Loucy (cell line): ENCODE measurements at regions not wholly inside any gene's neighbourhood (a gene's known extent, or its start where the extent isn't known, plus 50 kb on each side); places are given as distances from the start of the nearest gene placed in this dataset.

ENCODE experiments used
- H2AFZ ChIP-seq: fragments of 200-600 bp; sonication (generic); 2 replicates; pipeline ENCODE4 v1.6.0; 2016; ENCODE audit warnings: antibody characterized with exemption, mild to moderate bottlenecking, low read length, moderate library complexity
- H3F3A ChIP-seq: fragments of 200-600 bp; 2 replicates; pipeline ENCODE4 v1.6.0; 2016; ENCODE audit warnings: antibody characterized with exemption, low read depth, mild to moderate bottlenecking
- H3K27me3 ChIP-seq: fragments of 200-600 bp; sonication (generic); 2 replicates; pipeline ENCODE4 v1.6.1; 2014; ENCODE audit warnings: low read length, mild to moderate bottlenecking; ENCODE audit not compliant: insufficient read depth, poor library complexity, severe bottlenecking
- H3K36me3 ChIP-seq: fragments of 200-600 bp; sonication (generic); 2 replicates; pipeline ENCODE4 v1.6.1; 2016; ENCODE audit warnings: low read length; ENCODE audit not compliant: insufficient read depth
- H3K4me1 ChIP-seq: fragments of 200-600 bp; sonication (generic); 2 replicates; pipeline ENCODE4 v1.5.1; 2014; ENCODE audit warnings: low read length, mild to moderate bottlenecking; ENCODE audit not compliant: insufficient read depth, poor library complexity, severe bottlenecking
- H3K4me2 ChIP-seq: fragments of 200-600 bp; sonication (generic); 2 replicates; pipeline ENCODE4 v1.6.0; 2014; ENCODE audit warnings: antibody characterized with exemption, low read length, low read depth, mild to moderate bottlenecking; ENCODE audit not compliant: poor library complexity, severe bottlenecking
- H3K4me3 ChIP-seq: fragments of 200-600 bp; sonication (generic); 2 replicates; pipeline ENCODE4 v1.5.1; 2014; ENCODE audit warnings: low read length, mild to moderate bottlenecking, mixed read lengths; ENCODE audit not compliant: poor library complexity, severe bottlenecking
- H3K79me2 ChIP-seq: fragments of 200-600 bp; sonication (generic); 2 replicates; pipeline ENCODE4 v1.6.1; 2014; ENCODE audit warnings: low read length; ENCODE audit not compliant: insufficient read depth
- H3K9ac ChIP-seq: fragments of 200-600 bp; sonication (generic); 2 replicates; pipeline ENCODE4 v1.6.0; 2014; ENCODE audit warnings: mild to moderate bottlenecking, low read depth, low read length, moderate library complexity; ENCODE audit not compliant: poor library complexity, severe bottlenecking
- H3K9me2 ChIP-seq: fragments of 200-600 bp; sonication (generic); replicated peaks from 2 replicates; pipeline ENCODE4 v1.6.1; 2016; ENCODE audit warnings: low read depth, low read length, mixed read lengths
- H3K9me3 ChIP-seq: fragments of 200-600 bp; sonication (generic); 2 replicates; pipeline ENCODE4 v1.6.1; 2014; ENCODE audit warnings: mild to moderate bottlenecking, antibody characterized with exemption, low read length, low read depth; ENCODE audit not compliant: insufficient read depth
- H4K20me1 ChIP-seq: fragments of 200-600 bp; sonication (generic); 2 replicates; pipeline ENCODE4 v1.6.0; 2014; ENCODE audit warnings: antibody characterized with exemption, low read length, mild to moderate bottlenecking; ENCODE audit not compliant: insufficient read depth, poor library complexity, severe bottlenecking
- CTCF ChIP-seq: fragments of 200-600 bp; sonication (generic); conservative IDR thresholded peaks from 2 replicates; pipeline ENCODE4 v1.5.1; 2014; ENCODE audit warnings: mild to moderate bottlenecking, antibody characterized with exemption, low read length
- EZH2phosphoT487 ChIP-seq: fragments of 200-600 bp; IDR thresholded peaks from 2 replicates; pipeline ENCODE4 v1.6.1; 2018; ENCODE audit warnings: antibody characterized with exemption, mild to moderate bottlenecking, moderate library complexity, borderline replicate concordance

DNA sequence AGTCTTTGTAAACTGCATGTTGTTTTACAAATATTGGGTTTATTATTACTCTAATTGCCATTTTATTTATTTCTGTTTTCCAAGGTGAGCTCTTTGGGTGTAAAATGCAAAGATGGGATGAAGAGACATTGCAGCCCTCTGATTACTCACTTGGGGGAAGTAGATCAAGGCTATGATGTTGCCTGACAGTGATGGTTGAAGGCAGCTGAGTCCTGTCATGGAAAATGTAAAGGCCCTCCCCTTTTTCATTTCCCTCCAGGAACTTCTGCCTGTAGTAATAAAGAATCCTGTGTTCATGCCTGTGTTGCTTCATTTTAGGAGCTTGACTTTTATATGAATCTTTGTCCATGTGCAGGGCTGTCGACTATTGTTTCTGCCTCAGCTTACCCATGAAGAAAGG is 605.4 kb upstream of the CLINT1 start:
- H3K9ac ChIP-seq = no peak overlapping the region
- no peaks in the 10 kb centered on the region for H3K9me2 ChIP-seq

GRCh38 chr5:158463938-158464337 is 605.0 kb upstream of the CLINT1 start:
- no peak for TF ChIP-seq CTCF
- no peak for TF ChIP-seq EZH2phosphoT487

More for the DNA sequence above, 605.4 kb upstream of the CLINT1 start:
- Histone ChIP-seq H3K27me3 (no peaks in the 10 kb centered on the region), H3K36me3 (no peaks in the 10 kb centered on the region), H3K79me2 (no peaks in the 10 kb centered on the region), H3K4me2 (no peak overlapping the region), H3K4me1 (peaks cover 14% of the 10 kb centered on the region), H3K4me3 (no peak overlapping the region), H3K9me3 (no peaks in the 10 kb centered on the region), H4K20me1 (no peaks in the 10 kb centered on the region), H2AFZ (no peak overlapping the region), H3F3A (no peaks in the 10 kb centered on the region)
- TF ChIP-seq CTCF = no peak
- TF ChIP-seq EZH2phosphoT487 = no peak

GRCh38 chr5:158463188-158463587 is 604.2 kb upstream of the CLINT1 start:
- Histone ChIP-seq H3K9me2 (no peaks in the 10 kb centered on the region), H3K9ac (no peak overlapping the region), H3F3A (no peaks in the 10 kb centered on the region), H3K4me1 (peaks cover 14% of the 10 kb centered on the region), H3K79me2 (no peaks in the 10 kb centered on the region), H3K9me3 (no peaks in the 10 kb centered on the region), H2AFZ (no peak overlapping the region), H3K27me3 (no peaks in the 10 kb centered on the region), H3K4me2 (no peak overlapping the region), H4K20me1 (no peaks in the 10 kb centered on the region), H3K36me3 (no peaks in the 10 kb centered on the region), H3K4me3 (no peak overlapping the region)
- TF ChIP-seq CTCF = no peak
- TF ChIP-seq EZH2phosphoT487 = no peak

More at GRCh38 chr5:158463938-158464337, 605.0 kb upstream of the CLINT1 start:
- Histone ChIP-seq H4K20me1 (no peaks in the 10 kb centered on the region), H3K27me3 (no peaks in the 10 kb centered on the region), H3K9me2 (no peaks in the 10 kb centered on the region), H3F3A (no peaks in the 10 kb centered on the region), H3K4me3 (no peak overlapping the region), H3K36me3 (no peaks in the 10 kb centered on the region), H2AFZ (no peak overlapping the region), H3K9ac (no peak overlapping the region), H3K4me2 (no peak overlapping the region), H3K79me2 (no peaks in the 10 kb centered on the region), H3K4me1 (peaks cover 14% of the 10 kb centered on the region), H3K9me3 (no peaks in the 10 kb centered on the region)
